ENCODE measurements at regions not wholly inside any gene's neighbourhood (a gene's known extent, or its start where the extent isn't known, plus 50 kb on each side); places are given as distances from the start of the nearest gene placed in this dataset.

DNA sequence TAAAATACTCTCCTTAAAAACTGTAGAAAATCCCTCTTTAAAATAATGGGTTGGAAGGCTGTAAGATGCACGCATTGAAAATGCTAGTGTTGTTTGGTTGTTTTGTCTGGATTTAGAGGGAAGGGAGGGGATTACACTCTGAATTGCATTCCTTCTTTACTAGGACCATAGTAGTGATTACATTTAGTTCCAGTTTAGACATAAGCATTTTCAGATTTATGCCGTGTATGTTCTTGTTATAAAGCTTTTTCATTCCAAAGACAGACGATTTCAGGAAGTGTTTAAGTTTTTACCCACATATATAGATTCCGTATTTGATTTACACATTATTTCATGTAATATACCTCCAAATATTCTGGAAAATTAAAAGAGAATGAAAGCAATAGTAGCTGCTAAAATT lies 538.4 kb downstream of the PTPRC start:
- H3K4me1 Mint-ChIP-seq (ENCODE audit: low read depth, unreplicated experiment) = no peaks in the 10 kb centered on the region
- no peak for TF ChIP-seq CTCF (IDR thresholded peaks at IDR 0.05; ENCODE audit: insufficient read depth in 1 of 2, low read depth in 1 of 2, low read length in 1 of 2, severe bottlenecking in 1 of 2, unreplicated experiment in 1 of 2)
- no TSS peak for BruUV-seq (replicated peaks)
- intact Hi-C loops (cut with micrococcal nuclease; ENCODE audit: unreplicated experiment) = no loop called here
- no peaks in the 10 kb centered on the region for H3K27me3 ChIP-seq (replicated peaks; ENCODE audit: control insufficient read depth, insufficient read depth, low read length)
- no peaks in the 10 kb centered on the region for H3K9me3 ChIP-seq
- H3K36me3 ChIP-seq (ENCODE audit: control insufficient read depth, insufficient read depth, low read length) = no peaks in the 10 kb centered on the region
- H3K36me3 Mint-ChIP-seq (ENCODE audit: insufficient read depth, unreplicated experiment) = no peaks in the 10 kb centered on the region
- H3K9me3 Mint-ChIP-seq (ENCODE audit: unreplicated experiment) = no peaks in the 10 kb centered on the region
- H3K4me1 ChIP-seq = no peaks in the 10 kb centered on the region
- H3K4me3 ChIP-seq (ENCODE audit: low read depth, low read length) = no peak overlapping the region
- ChIA-PET POLR2A (no interaction called here), CTCF (no interaction called here)
- H3K4me3 Mint-ChIP-seq (ENCODE audit: unreplicated experiment) = no peak overlapping the region
- H3K27ac Mint-ChIP-seq (ENCODE audit: unreplicated experiment) = no peak overlapping the region
- H3K27me3 Mint-ChIP-seq (ENCODE audit: insufficient read depth, unreplicated experiment) = peaks cover 8% of the 10 kb centered on the region
- no peak for DNase-seq

DNA sequence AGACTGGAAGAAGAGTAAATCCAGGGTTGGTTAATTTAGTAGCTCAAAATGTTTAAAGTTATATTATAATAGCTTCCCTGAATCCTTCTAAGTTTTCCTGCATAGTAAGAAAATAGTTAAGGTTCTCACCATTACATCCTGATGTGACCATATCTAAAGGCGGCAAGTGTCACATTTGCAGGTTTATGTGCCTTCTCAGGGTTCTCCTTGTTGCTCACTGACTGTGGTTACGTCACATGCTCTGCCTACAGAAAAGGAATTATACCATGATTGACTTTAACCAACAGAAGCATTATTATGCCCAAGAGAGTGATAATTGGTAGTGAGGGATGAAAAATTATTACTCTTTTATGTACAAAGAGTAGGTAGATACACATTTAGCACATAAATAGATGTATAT lies 539.8 kb downstream of the PTPRC start:
- ChIA-PET POLR2A (no interaction called here), CTCF (no interaction called here)
- no peaks in the 10 kb centered on the region for H3K27me3 ChIP-seq (replicated peaks; ENCODE audit: control insufficient read depth, insufficient read depth, low read length)
- no peak for TF ChIP-seq CTCF (IDR thresholded peaks at IDR 0.05; ENCODE audit: insufficient read depth in 1 of 2, low read depth in 1 of 2, low read length in 1 of 2, severe bottlenecking in 1 of 2, unreplicated experiment in 1 of 2)
- no peaks in the 10 kb centered on the region for H3K4me1 Mint-ChIP-seq (ENCODE audit: low read depth, unreplicated experiment)
- no peaks in the 10 kb centered on the region for H3K9me3 Mint-ChIP-seq (ENCODE audit: unreplicated experiment)
- H3K9me3 ChIP-seq = no peaks in the 10 kb centered on the region
- no peaks in the 10 kb centered on the region for H3K36me3 Mint-ChIP-seq (ENCODE audit: insufficient read depth, unreplicated experiment)
- no peaks in the 10 kb centered on the region for H3K4me1 ChIP-seq
- no peaks in the 10 kb centered on the region for H3K36me3 ChIP-seq (ENCODE audit: control insufficient read depth, insufficient read depth, low read length)
- H3K4me3 Mint-ChIP-seq (ENCODE audit: unreplicated experiment) = no peak overlapping the region
- peaks cover 8% of the 10 kb centered on the region for H3K27me3 Mint-ChIP-seq (ENCODE audit: insufficient read depth, unreplicated experiment)
- H3K4me3 ChIP-seq (ENCODE audit: low read depth, low read length) = no peak overlapping the region
- no peak for DNase-seq
- no peak overlapping the region for H3K27ac Mint-ChIP-seq (ENCODE audit: unreplicated experiment)
- intact Hi-C loops (cut with micrococcal nuclease; ENCODE audit: unreplicated experiment) = no loop called here
- no TSS peak for BruUV-seq (replicated peaks)

- intact Hi-C loops (cut with micrococcal nuclease; ENCODE audit: unreplicated experiment) = no loop called here
- H3K4me3 ChIP-seq (ENCODE audit: low read depth, low read length) = no peak overlapping the region
- no peaks in the 10 kb centered on the region for H3K36me3 Mint-ChIP-seq (ENCODE audit: insufficient read depth, unreplicated experiment)
- no peak overlapping the region for H3K4me3 Mint-ChIP-seq (ENCODE audit: unreplicated experiment)
- H3K4me1 Mint-ChIP-seq (ENCODE audit: low read depth, unreplicated experiment) = no peaks in the 10 kb centered on the region
- H3K27me3 ChIP-seq (replicated peaks; ENCODE audit: control insufficient read depth, insufficient read depth, low read length) = no peaks in the 10 kb centered on the region
- no peak overlapping the region for H3K27ac Mint-ChIP-seq (ENCODE audit: unreplicated experiment)
- H3K36me3 ChIP-seq (ENCODE audit: control insufficient read depth, insufficient read depth, low read length) = no peaks in the 10 kb centered on the region
- H3K9me3 Mint-ChIP-seq (ENCODE audit: unreplicated experiment) = no peaks in the 10 kb centered on the region
- ChIA-PET POLR2A (no interaction called here), CTCF (no interaction called here)
- DNase-seq = no peak
- no TSS peak for BruUV-seq (replicated peaks)
- no peaks in the 10 kb centered on the region for H3K9me3 ChIP-seq
- H3K27me3 Mint-ChIP-seq (ENCODE audit: insufficient read depth, unreplicated experiment) = peaks cover 5% of the 10 kb centered on the region
- no peaks in the 10 kb centered on the region for H3K4me1 ChIP-seq
- TF ChIP-seq CTCF (IDR thresholded peaks at IDR 0.05; ENCODE audit: insufficient read depth in 1 of 2, low read depth in 1 of 2, low read length in 1 of 2, severe bottlenecking in 1 of 2, unreplicated experiment in 1 of 2) = no peak
Observed at GRCh38 chr1:199182186-199182843, 543.5 kb downstream of the PTPRC start.

All from Caco-2 (cell line).